HepG2 (cell line): ENCODE measurements at regions not wholly inside any gene's neighbourhood (a gene's known extent, or its start where the extent isn't known, plus 50 kb on each side); places are given as distances from the start of the nearest gene placed in this dataset.

Experiments
- ATAC-seq: fragments of 200-7000 bp; cut with Tn5 transposase; 3 replicates; pipeline ENCODE4 v1.9.1; 2020; ENCODE audit warnings: mild to moderate bottlenecking, moderate library complexity
- BruUV-seq: library from RNA; stranded (reverse); fragments of 400-500 nt; replicated peaks from 2 replicates; lab custom pipeline; 2021; lab: Mats Ljungman, UMichigan
- CTCF ChIA-PET: fragments of 300-600 bp; formaldehyde crosslinking; extraction: SDS; loops from one replicate; lab custom pipeline; 2021; ENCODE audit warnings: low total read pairs, inconsistent platforms, low intra/inter-chr PET ratio; lab: Yijun Ruan, JAX
- POLR2A ChIA-PET: fragments of 350-600 bp; sonication (Branson Sonifier 250); formaldehyde crosslinking; loops from one replicate; lab custom pipeline; 2020; ENCODE audit warnings: antibody characterized with exemption, inconsistent platforms; lab: Yijun Ruan, JAX
- DNase-seq: peaks from one replicate; pipeline ENCODE4 v3.0.0-alpha.2; 2015; ENCODE audit warnings: low spot score
- FAIRE-seq: peaks from 3 replicates; lab custom pipeline; 2011; peaks lifted over from hg19 to GRCh38; lab: Jason Lieb, UNC
- H2AFZ ChIP-seq: one replicate; pipeline ENCODE4 v1.6.1; 2011; ENCODE audit warnings: low read length, inconsistent platforms
- H3K27ac ChIP-seq: fragments of 300-600 bp; 3 replicates; pipeline ENCODE4 v1.8.0; 2011; ENCODE audit warnings: mixed run types, mild to moderate bottlenecking, mixed read lengths, low read length, inconsistent platforms; ENCODE audit not compliant: insufficient read depth; ENCODE audit errors: extremely low read length
- H3K27me3 ChIP-seq, 2 experiments: fragments of 200-600 bp in 1 of 2; 2 replicates in 1 of 2; 3 replicates in 1 of 2; pipeline versions ENCODE4 v1.6.0 to v1.8.0; 2011; ENCODE audit warnings: low read length in 2 of 2, mild to moderate bottlenecking in 2 of 2, moderate library complexity in 2 of 2, inconsistent platforms in 1 of 2; ENCODE audit not compliant: insufficient read depth in 2 of 2, control insufficient read depth in 1 of 2
- H3K36me3 ChIP-seq, 2 experiments: fragments of 200-600 bp in 1 of 2; replicated peaks in 1 of 2; 2 replicates in 1 of 2; 3 replicates in 1 of 2; pipeline versions ENCODE4 v1.5.1 to v1.8.0; 2011; ENCODE audit warnings: low read length in 2 of 2, inconsistent platforms in 1 of 2; ENCODE audit not compliant: insufficient read depth in 2 of 2, control insufficient read depth in 1 of 2
- H3K4me1 ChIP-seq: 2 replicates; pipeline ENCODE4 v1.5.1; 2012; ENCODE audit warnings: low read length, inconsistent platforms; ENCODE audit not compliant: insufficient read depth
- H3K4me2 ChIP-seq: 2 replicates; pipeline ENCODE4 v1.6.0; 2011; ENCODE audit warnings: low read depth, low read length, inconsistent platforms
- H3K4me3 ChIP-seq, 3 experiments: fragments of 200-600 bp in 1 of 3; sonication (generic), shearing (Covaris generic) in 1 of 3; replicated peaks in 1 of 3; 2 replicates each; pipeline ENCODE4 v1.5.1; 2011 to 2016; ENCODE audit warnings: low read length in 3 of 3, inconsistent platforms in 2 of 3, low read depth in 2 of 3, mild to moderate bottlenecking in 2 of 3, control low read depth in 1 of 3, mixed read lengths in 1 of 3; ENCODE audit not compliant: insufficient read depth in 1 of 3
- H3K79me2 ChIP-seq: one replicate; pipeline ENCODE4 v1.6.1; 2011; ENCODE audit warnings: low read length, inconsistent platforms; ENCODE audit not compliant: insufficient read depth
- H3K9ac ChIP-seq: 2 replicates; pipeline ENCODE4 v1.6.0; 2011; ENCODE audit warnings: mild to moderate bottlenecking, low read depth, low read length, inconsistent platforms; ENCODE audit not compliant: insufficient read depth
- H3K9me3 ChIP-seq: 2 replicates; pipeline ENCODE4 v1.5.1; 2012; ENCODE audit warnings: mild to moderate bottlenecking, low read length
- H4K20me1 ChIP-seq: 2 replicates; pipeline ENCODE4 v1.6.0; 2011; ENCODE audit warnings: inconsistent platforms, mild to moderate bottlenecking, low read length, moderate library complexity; ENCODE audit not compliant: insufficient read depth
- FOXJ3 ChIP-seq: sonication (generic); formaldehyde crosslinking; IDR thresholded peaks from 2 replicates; pipeline ENCODE4 v1.4.0; 2020; ENCODE audit warnings: missing genetic modification reagents, mild to moderate bottlenecking, borderline replicate concordance
- FOXM1 ChIP-seq: sonication (generic); formaldehyde crosslinking; IDR thresholded peaks from 2 replicates; pipeline ENCODE4 v1.5.0; 2020; ENCODE audit warnings: missing genetic modification reagents
- GZF1 ChIP-seq: sonication (generic); formaldehyde crosslinking; IDR thresholded peaks from 2 replicates; pipeline ENCODE4 v1.5.1; 2020; ENCODE audit warnings: mild to moderate bottlenecking, missing genetic modification reagents
- JUN ChIP-seq: sonication (generic); formaldehyde crosslinking; IDR thresholded peaks from 2 replicates; pipeline ENCODE4 v1.4.0; 2020; ENCODE audit warnings: mild to moderate bottlenecking, missing genetic modification reagents
- KDM1A ChIP-seq: IDR thresholded peaks from 2 replicates; pipeline ENCODE4 v1.6.1; 2016; ENCODE audit warnings: missing compliant biosample characterization
- NR2F6 ChIP-seq, 2 experiments: IDR thresholded peaks; 2 replicates each; pipeline ENCODE4 v1.6.1; 2016; ENCODE audit warnings: antibody characterized with exemption in 1 of 2, mild to moderate bottlenecking in 1 of 2
- PHF5A ChIP-seq: IDR thresholded peaks from one replicate; pipeline ENCODE4 v1.6.1; 2018; ENCODE audit warnings: low read depth, missing genetic modification reagents; ENCODE audit not compliant: unreplicated experiment
- U2AF2 ChIP-seq: fragments of 200-400 bp; formaldehyde crosslinking; IDR thresholded peaks from 2 replicates; pipeline ENCODE4 v1.6.1; 2017; ENCODE audit warnings: low read depth, mild to moderate bottlenecking, low read length
- ZBTB49 ChIP-seq: sonication (generic); formaldehyde crosslinking; IDR thresholded peaks from 2 replicates; pipeline ENCODE4 v1.4.0; 2020; ENCODE audit warnings: missing genetic modification reagents, borderline replicate concordance
- ZNF629 ChIP-seq: sonication (generic); formaldehyde crosslinking; conservative IDR thresholded peaks from 2 replicates; pipeline ENCODE4 v1.5.0; 2020; ENCODE audit warnings: missing genetic modification reagents
- ZNF75D ChIP-seq: sonication (generic); formaldehyde crosslinking; IDR thresholded peaks from 2 replicates; pipeline ENCODE4 v1.8.1; 2023; ENCODE audit warnings: missing genetic modification reagents, mild to moderate bottlenecking, borderline replicate concordance
- WGBS: methylation state at CpG from one replicate; pipeline ENCODE4 v1.1.6; 2017; ENCODE audit warnings: low lambda C conversion rate; 5-methylcytosine and 5-hydroxymethylcytosine counted together
- in situ Hi-C: cut with HindIII; loops from 2 replicates; pipeline ENCODE4 v1.10.0; 2017; ENCODE audit warnings: low pct_unique_long_range_greater_than_20kb; ENCODE audit not compliant: extremely low pct_ligation_motif_present
- intact Hi-C: fragments of 100-400 bp; cut with micrococcal nuclease; formaldehyde crosslinking; loops from one replicate; pipeline ENCODE4 v1.10.0; 2022; ENCODE audit not compliant: unreplicated experiment
- TF ChIP-seq, protein P1 (sequence below): sonication (generic); formaldehyde crosslinking; IDR thresholded peaks from 2 replicates; pipeline ENCODE4 v1.4.0; 2020; ENCODE audit warnings: missing genetic modification reagents

DNA sequence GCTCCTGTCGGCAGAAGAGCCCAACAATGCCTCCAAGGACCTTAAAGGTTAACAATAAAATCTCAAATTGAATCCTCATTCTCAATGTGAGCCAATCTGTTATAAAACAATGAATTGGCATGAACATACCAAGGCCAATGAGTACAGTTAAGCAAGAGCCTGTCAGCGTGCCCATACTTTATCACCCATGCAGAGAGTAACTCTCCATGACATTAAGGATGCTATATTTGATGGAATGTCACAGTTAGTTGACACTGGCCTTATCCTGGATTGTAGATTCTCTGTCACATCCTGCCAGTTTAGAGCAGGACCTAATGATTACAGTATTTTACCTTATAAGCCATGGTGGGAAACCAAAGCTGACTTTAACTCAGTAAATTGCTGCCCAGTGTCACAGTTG lies 335.4 kb upstream of the MDFIC2 start:
- CTCF ChIA-PET, result no interaction called here
- no TSS peak for BruUV-seq
- no peak for FAIRE-seq

More for the DNA sequence above, 335.4 kb upstream of the MDFIC2 start:
- no peak for DNase-seq
- ATAC-seq, result no peak
- no peaks in the 10 kb centered on the region for H3K79me2 ChIP-seq
- H3K4me1 ChIP-seq, result no peaks in the 10 kb centered on the region
- no peaks in the 10 kb centered on the region for H3K36me3 ChIP-seq
- H3K27me3 ChIP-seq, result no peaks in the 10 kb centered on the region
- WGBS, result 11% methylated on average over 2 of the region's 2 CpGs
- no peak overlapping the region for H3K27ac ChIP-seq
- POLR2A ChIA-PET, result no interaction called here
- no peak overlapping the region for H2AFZ ChIP-seq
- no peaks in the 10 kb centered on the region for H4K20me1 ChIP-seq
- H3K4me3 ChIP-seq, result no peak overlapping the region
- no peak overlapping the region for H3K9ac ChIP-seq
- no peak overlapping the region for H3K4me2 ChIP-seq
- TF ChIP-seq ZNF629 (CRISPR knock-in tag) (no peak), ZBTB49 (no peak), JUN (no peak), NR2F6 (IDR thresholded peaks at IDR 0.05) (no peak), NR2F6 (CRISPR knock-in tag; IDR thresholded peaks at IDR 0.05) (no peak), U2AF2 (no peak), FOXM1 (CRISPR knock-in tag) (no peak), FOXJ3 (CRISPR knock-in tag) (no peak), GZF1 (CRISPR knock-in tag) (no peak), KDM1A (CRISPR knock-in tag) (no peak), ZNF75D (CRISPR knock-in tag) (no peak), PHF5A (no peak)
- TF ChIP-seq, protein P1, sequence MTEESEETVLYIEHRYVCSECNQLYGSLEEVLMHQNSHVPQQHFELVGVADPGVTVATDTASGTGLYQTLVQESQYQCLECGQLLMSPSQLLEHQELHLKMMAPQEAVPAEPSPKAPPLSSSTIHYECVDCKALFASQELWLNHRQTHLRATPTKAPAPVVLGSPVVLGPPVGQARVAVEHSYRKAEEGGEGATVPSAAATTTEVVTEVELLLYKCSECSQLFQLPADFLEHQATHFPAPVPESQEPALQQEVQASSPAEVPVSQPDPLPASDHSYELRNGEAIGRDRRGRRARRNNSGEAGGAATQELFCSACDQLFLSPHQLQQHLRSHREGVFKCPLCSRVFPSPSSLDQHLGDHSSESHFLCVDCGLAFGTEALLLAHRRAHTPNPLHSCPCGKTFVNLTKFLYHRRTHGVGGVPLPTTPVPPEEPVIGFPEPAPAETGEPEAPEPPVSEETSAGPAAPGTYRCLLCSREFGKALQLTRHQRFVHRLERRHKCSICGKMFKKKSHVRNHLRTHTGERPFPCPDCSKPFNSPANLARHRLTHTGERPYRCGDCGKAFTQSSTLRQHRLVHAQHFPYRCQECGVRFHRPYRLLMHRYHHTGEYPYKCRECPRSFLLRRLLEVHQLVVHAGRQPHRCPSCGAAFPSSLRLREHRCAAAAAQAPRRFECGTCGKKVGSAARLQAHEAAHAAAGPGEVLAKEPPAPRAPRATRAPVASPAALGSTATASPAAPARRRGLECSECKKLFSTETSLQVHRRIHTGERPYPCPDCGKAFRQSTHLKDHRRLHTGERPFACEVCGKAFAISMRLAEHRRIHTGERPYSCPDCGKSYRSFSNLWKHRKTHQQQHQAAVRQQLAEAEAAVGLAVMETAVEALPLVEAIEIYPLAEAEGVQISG (CRISPR knock-in tag), result no peak
- no peaks in the 10 kb centered on the region for H3K9me3 ChIP-seq
- in situ Hi-C loops (no loop called here), intact Hi-C loops (no loop called here)
